ENCODE measurements at regions not wholly inside any gene's neighbourhood (a gene's known extent, or its start where the extent isn't known, plus 50 kb on each side); places are given as distances from the start of the nearest gene placed in this dataset.

DNA sequence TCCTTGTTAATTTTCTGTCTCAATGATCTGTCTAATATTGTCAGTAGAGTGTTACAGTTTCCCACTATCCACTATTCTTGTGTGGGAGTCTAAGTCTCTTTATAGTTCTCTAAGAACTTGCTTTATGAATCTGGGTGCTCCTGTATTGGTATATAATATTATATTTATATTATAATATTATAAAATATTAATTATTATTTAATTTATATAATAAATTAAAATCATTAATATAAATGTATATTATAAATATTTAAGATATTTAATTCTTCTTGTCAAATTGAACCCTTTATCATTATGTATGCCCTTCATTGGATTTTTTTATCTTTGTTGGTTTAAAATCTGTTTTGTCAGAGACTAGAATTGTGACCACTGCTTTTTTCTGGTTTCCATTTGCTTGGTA, 1950.2 kb upstream of the LRRTM1 start:
- no peak overlapping the region for H3K4me2 ChIP-seq (ENCODE audit: control insufficient read depth, extremely low read depth, insufficient read depth, low read depth, low read length)
- TF ChIP-seq EZH2 (IDR thresholded peaks at IDR 0.05; ENCODE audit: low read length): no peak
- H3K9ac ChIP-seq (ENCODE audit: control insufficient read depth, extremely low read depth, insufficient read depth, low read length): no peak overlapping the region
- no peaks in the 10 kb centered on the region for H3K9me1 ChIP-seq (ENCODE audit: control insufficient read depth, extremely low read depth, insufficient read depth, low read length)
- H2AFZ ChIP-seq (ENCODE audit: control insufficient read depth, low read length): no peak overlapping the region
- no peak overlapping the region for H3K4me3 ChIP-seq (ENCODE audit: control insufficient read depth in 2 of 3, extremely low read depth in 1 of 3, insufficient read depth in 2 of 3, low read depth in 1 of 3, low read length in 3 of 3)
- FAIRE-seq (no peak), DNase-seq (ENCODE audit: low read depth, low spot score) (no peak)
- dilution Hi-C loops (cut with MboI; ENCODE audit: extremely low pct_ligation_motif_present, low sequenced_read_pairs): no loop called here
- no peaks in the 10 kb centered on the region for H3K36me3 ChIP-seq (ENCODE audit: control insufficient read depth in 2 of 2, extremely low read depth in 1 of 2, insufficient read depth in 2 of 2, low read length in 2 of 2)
- no peaks in the 10 kb centered on the region for H3K4me1 ChIP-seq (ENCODE audit: control insufficient read depth, extremely low read depth, insufficient read depth, low read length)
- H4K20me1 ChIP-seq (ENCODE audit: control insufficient read depth, extremely low read depth, insufficient read depth, low read length): no peaks in the 10 kb centered on the region
- H3K27ac ChIP-seq (ENCODE audit: control insufficient read depth, insufficient read depth, low read length): no peak overlapping the region
- peaks cover 5% of the 10 kb centered on the region for H3K9me3 ChIP-seq (ENCODE audit: control insufficient read depth, low read depth, low read length)
- H3K79me2 ChIP-seq (ENCODE audit: control insufficient read depth, insufficient read depth, low read length): no peaks in the 10 kb centered on the region
- no peaks in the 10 kb centered on the region for H3K27me3 ChIP-seq (ENCODE audit: control insufficient read depth, extremely low read depth, insufficient read depth, low read length)

DNA sequence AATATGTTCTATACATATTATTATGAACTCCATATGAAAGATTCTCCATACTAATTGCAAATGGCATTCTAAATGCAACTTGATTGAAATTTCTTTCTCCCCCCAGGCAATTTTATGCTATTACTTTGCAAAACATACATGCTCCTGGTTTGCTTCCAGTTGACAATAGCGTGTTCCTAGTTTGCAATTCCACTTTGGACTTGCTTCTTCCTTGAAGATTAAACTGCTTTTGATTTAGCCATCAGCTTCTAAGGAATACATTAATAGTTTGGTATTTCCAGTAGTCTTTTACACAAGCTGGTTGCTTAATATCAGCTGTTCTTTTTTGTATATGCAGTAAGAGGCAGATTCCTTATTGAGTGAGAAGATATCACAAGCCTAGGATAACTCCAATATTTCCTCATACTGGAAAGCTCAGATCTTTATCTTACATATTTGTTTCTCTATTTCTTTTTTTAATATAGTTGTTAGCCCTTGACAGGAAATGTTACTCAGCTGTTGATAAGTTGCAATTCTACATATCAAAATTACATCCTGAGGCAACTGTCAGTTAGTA, 1941.7 kb upstream of the LRRTM1 start:
- Histone ChIP-seq H4K20me1 (ENCODE audit: control insufficient read depth, extremely low read depth, insufficient read depth, low read length) (no peaks in the 10 kb centered on the region), H2AFZ (ENCODE audit: control insufficient read depth, low read length) (no peak overlapping the region), H3K79me2 (ENCODE audit: control insufficient read depth, insufficient read depth, low read length) (no peaks in the 10 kb centered on the region), H3K9ac (ENCODE audit: control insufficient read depth, extremely low read depth, insufficient read depth, low read length) (no peak overlapping the region), H3K36me3 (ENCODE audit: control insufficient read depth in 2 of 2, extremely low read depth in 1 of 2, insufficient read depth in 2 of 2, low read length in 2 of 2) (no peaks in the 10 kb centered on the region), H3K9me1 (ENCODE audit: control insufficient read depth, extremely low read depth, insufficient read depth, low read length) (no peaks in the 10 kb centered on the region), H3K9me3 (ENCODE audit: control insufficient read depth, low read depth, low read length) (peaks cover 3% of the 10 kb centered on the region), H3K27ac (ENCODE audit: control insufficient read depth, insufficient read depth, low read length) (no peak overlapping the region), H3K27me3 (ENCODE audit: control insufficient read depth, extremely low read depth, insufficient read depth, low read length) (no peaks in the 10 kb centered on the region), H3K4me1 (ENCODE audit: control insufficient read depth, extremely low read depth, insufficient read depth, low read length) (no peaks in the 10 kb centered on the region), H3K4me3 (ENCODE audit: control insufficient read depth in 2 of 3, extremely low read depth in 1 of 3, insufficient read depth in 2 of 3, low read depth in 1 of 3, low read length in 3 of 3) (no peak overlapping the region), H3K4me2 (ENCODE audit: control insufficient read depth, extremely low read depth, insufficient read depth, low read depth, low read length) (no peak overlapping the region)
- FAIRE-seq: no peak
- dilution Hi-C loops (cut with MboI; ENCODE audit: extremely low pct_ligation_motif_present, low sequenced_read_pairs): no loop called here
- TF ChIP-seq, protein P1, sequence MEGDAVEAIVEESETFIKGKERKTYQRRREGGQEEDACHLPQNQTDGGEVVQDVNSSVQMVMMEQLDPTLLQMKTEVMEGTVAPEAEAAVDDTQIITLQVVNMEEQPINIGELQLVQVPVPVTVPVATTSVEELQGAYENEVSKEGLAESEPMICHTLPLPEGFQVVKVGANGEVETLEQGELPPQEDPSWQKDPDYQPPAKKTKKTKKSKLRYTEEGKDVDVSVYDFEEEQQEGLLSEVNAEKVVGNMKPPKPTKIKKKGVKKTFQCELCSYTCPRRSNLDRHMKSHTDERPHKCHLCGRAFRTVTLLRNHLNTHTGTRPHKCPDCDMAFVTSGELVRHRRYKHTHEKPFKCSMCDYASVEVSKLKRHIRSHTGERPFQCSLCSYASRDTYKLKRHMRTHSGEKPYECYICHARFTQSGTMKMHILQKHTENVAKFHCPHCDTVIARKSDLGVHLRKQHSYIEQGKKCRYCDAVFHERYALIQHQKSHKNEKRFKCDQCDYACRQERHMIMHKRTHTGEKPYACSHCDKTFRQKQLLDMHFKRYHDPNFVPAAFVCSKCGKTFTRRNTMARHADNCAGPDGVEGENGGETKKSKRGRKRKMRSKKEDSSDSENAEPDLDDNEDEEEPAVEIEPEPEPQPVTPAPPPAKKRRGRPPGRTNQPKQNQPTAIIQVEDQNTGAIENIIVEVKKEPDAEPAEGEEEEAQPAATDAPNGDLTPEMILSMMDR (optimal IDR thresholded peaks at IDR 0.05 in 1 of 3, IDR thresholded peaks at IDR 0.05 in 1 of 3, conservative IDR thresholded peaks at IDR 0.05 in 1 of 3; ENCODE audit: extremely low read depth in 1 of 3, insufficient read depth in 2 of 3, low read length in 3 of 3): no peak
- TF ChIP-seq EZH2 (IDR thresholded peaks at IDR 0.05; ENCODE audit: low read length): no peak
- DNase-seq (ENCODE audit: low read depth, low spot score): no peak

DNA sequence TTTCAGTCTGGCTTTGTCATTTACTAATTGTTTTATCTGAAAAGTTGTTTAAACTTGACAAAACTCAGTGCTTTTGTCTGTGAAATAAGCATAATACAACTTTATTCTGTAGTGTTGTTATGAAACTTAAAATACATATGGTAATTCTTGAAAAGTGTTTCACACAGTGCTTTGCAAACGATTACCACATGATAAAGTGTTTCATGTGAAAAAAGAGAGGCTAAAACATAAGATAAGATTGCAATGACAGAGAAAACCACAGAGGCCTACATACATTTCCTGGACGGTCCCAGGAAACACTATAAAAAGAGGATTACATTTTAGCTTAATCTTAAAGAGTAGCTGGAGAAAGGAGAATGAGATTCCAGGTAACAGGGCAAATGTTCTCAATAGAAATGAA, 1934.6 kb upstream of the LRRTM1 start:
- FAIRE-seq: no peak
- H2AFZ ChIP-seq (ENCODE audit: control insufficient read depth, low read length): no peak overlapping the region
- H3K9me3 ChIP-seq (ENCODE audit: control insufficient read depth, low read depth, low read length): no peaks in the 10 kb centered on the region

More for the DNA sequence above, 1934.6 kb upstream of the LRRTM1 start:
- H3K4me3 ChIP-seq (ENCODE audit: control insufficient read depth in 2 of 3, extremely low read depth in 1 of 3, insufficient read depth in 2 of 3, low read depth in 1 of 3, low read length in 3 of 3): no peak overlapping the region
- no peak for DNase-seq (ENCODE audit: low read depth, low spot score)
- TF ChIP-seq EZH2 (IDR thresholded peaks at IDR 0.05; ENCODE audit: low read length): no peak
- TF ChIP-seq, protein P1 (optimal IDR thresholded peaks at IDR 0.05 in 1 of 3, IDR thresholded peaks at IDR 0.05 in 1 of 3, conservative IDR thresholded peaks at IDR 0.05 in 1 of 3; ENCODE audit: extremely low read depth in 1 of 3, insufficient read depth in 2 of 3, low read length in 3 of 3): no peak
- no peaks in the 10 kb centered on the region for H3K79me2 ChIP-seq (ENCODE audit: control insufficient read depth, insufficient read depth, low read length)
- H3K36me3 ChIP-seq (ENCODE audit: control insufficient read depth in 2 of 2, extremely low read depth in 1 of 2, insufficient read depth in 2 of 2, low read length in 2 of 2): no peaks in the 10 kb centered on the region
- dilution Hi-C loops (cut with MboI; ENCODE audit: extremely low pct_ligation_motif_present, low sequenced_read_pairs): no loop called here
- no peak overlapping the region for H3K27ac ChIP-seq (ENCODE audit: control insufficient read depth, insufficient read depth, low read length)
- H4K20me1 ChIP-seq (ENCODE audit: control insufficient read depth, extremely low read depth, insufficient read depth, low read length): no peaks in the 10 kb centered on the region
- no peak overlapping the region for H3K4me2 ChIP-seq (ENCODE audit: control insufficient read depth, extremely low read depth, insufficient read depth, low read depth, low read length)
- H3K9ac ChIP-seq (ENCODE audit: control insufficient read depth, extremely low read depth, insufficient read depth, low read length): no peak overlapping the region
- no peaks in the 10 kb centered on the region for H3K4me1 ChIP-seq (ENCODE audit: control insufficient read depth, extremely low read depth, insufficient read depth, low read length)
- no peaks in the 10 kb centered on the region for H3K27me3 ChIP-seq (ENCODE audit: control insufficient read depth, extremely low read depth, insufficient read depth, low read length)
- H3K9me1 ChIP-seq (ENCODE audit: control insufficient read depth, extremely low read depth, insufficient read depth, low read length): no peaks in the 10 kb centered on the region
